GM20000 (cell line): ENCODE measurements at regions not wholly inside any gene's neighbourhood (a gene's known extent, or its start where the extent isn't known, plus 50 kb on each side); places are given as distances from the start of the nearest gene placed in this dataset.
"Not testable (repeated sequence)": the region's sequence is repeated elsewhere in the genome, so short reads cannot be mapped to it uniquely, and the experiment has no call there.

Experiments used
- DNase-seq: peaks from one replicate; pipeline ENCODE4 v3.0.0; 2012; ENCODE audit warnings: low spot score
- TF ChIP-seq, protein P1 (sequence below): IDR thresholded peaks from 2 replicates; pipeline ENCODE4 v1.5.1; 2012; ENCODE audit warnings: mild to moderate bottlenecking, control low read depth; ENCODE audit errors: extremely low read depth, missing control alignments

DNA sequence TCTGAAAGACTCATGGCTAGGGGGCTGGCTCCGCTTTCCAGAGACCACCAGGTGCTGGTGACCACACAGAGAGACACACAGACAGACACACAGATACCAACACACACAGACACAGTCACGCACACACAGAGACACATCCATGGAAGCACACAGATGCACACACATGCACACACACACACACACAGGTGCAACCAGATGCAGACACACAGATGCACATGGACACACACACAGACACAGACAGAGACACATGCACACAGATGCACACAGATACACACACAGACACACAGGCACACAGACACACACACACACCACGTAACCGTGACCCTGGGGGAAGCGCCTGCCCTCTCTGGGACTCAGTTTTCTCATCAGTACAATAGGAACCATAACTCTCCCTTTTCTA lies 132.2 kb downstream of the WNT7A start:
- DNase-seq, result no peak
- TF ChIP-seq, protein P1, sequence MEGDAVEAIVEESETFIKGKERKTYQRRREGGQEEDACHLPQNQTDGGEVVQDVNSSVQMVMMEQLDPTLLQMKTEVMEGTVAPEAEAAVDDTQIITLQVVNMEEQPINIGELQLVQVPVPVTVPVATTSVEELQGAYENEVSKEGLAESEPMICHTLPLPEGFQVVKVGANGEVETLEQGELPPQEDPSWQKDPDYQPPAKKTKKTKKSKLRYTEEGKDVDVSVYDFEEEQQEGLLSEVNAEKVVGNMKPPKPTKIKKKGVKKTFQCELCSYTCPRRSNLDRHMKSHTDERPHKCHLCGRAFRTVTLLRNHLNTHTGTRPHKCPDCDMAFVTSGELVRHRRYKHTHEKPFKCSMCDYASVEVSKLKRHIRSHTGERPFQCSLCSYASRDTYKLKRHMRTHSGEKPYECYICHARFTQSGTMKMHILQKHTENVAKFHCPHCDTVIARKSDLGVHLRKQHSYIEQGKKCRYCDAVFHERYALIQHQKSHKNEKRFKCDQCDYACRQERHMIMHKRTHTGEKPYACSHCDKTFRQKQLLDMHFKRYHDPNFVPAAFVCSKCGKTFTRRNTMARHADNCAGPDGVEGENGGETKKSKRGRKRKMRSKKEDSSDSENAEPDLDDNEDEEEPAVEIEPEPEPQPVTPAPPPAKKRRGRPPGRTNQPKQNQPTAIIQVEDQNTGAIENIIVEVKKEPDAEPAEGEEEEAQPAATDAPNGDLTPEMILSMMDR, result no peak

DNA sequence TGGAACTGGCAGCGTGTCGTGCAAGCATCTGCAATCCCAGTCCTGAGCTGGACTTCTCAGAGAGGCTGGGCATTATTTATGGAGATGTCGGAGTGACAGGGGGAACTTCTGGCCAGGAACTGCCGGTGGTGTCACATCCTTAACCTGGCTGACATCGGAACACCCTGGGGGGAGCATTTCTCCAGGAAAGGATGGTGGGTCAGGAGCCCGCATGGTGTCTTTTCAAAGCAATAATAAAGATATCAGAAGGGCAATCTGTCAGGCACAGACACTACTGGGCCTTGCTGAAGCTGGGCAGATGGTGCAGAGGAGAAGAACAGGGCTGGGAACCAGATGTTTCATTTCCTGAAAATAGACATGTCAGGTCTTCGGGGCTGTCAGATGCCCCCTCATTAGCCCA lies 133.5 kb downstream of the WNT7A start:
- TF ChIP-seq, protein P1, result no peak
- no peak for DNase-seq

DNA sequence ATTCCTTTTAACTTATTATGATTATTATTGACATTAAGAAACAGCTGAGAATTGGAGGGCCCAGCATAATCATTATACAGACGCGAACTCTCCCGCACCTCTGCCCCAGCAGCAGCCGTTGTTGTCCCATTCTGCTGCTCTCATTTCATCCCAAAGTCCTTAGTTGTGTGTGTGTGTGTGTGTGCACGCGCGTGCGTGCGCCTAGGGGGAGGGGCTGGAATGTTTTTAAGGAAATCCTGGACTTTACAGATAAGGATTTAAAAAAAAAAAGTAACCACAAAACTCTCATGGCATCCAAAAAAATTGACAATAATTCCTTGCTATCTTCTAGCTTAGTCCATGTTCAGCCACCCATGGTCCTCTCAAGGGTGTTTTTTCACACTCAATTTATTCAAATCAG lies 134.2 kb downstream of the WNT7A start:
- TF ChIP-seq, protein P1, result no peak

DNA sequence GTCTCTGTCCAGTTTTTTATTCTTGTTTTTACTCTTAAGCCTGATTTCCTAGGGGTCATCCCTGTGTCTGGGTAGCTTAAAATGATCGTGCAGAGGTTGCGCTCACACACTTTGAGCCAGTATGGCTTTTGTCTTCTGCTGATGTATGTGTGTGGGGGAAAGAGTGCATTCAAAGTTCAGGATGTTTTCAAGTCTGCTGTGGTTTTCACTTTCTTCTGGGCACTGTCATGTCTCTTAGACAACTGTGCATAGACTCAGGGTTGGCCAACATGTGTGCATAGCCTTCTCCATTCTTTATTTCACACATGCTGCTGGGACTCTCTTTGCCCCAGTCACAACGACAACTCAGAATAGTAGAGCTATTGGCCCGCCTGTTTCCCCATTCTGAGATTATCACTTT lies 139.1 kb downstream of the WNT7A start:
- DNase-seq, result no peak
- TF ChIP-seq, protein P1, result no peak

More for the DNA sequence above, 134.2 kb downstream of the WNT7A start:
- DNase-seq, result no peak

DNA sequence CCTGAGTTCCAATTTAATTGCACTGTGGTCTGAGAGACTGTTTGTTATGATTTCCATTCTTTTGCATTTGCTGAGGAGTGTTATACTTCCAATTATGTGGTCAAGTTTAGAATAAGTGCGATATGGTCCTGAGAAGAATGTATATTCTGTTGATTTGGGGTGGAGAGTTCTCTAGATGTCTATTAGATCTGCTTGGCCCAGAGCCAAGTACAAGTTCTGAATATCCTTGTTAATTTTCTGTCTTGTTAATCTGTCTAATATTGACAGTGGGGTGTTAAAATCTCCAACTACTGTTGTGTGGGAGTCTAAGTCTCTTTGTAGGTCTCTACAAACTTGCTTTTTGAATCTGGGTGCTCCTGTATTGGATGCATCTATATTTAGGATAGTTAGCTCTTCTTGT lies 146.1 kb downstream of the WNT7A start:
- not testable (repeated sequence) for DNase-seq

GRCh38 chr3:13728487-13728886 lies 151.4 kb downstream of the WNT7A start:
- TF ChIP-seq, protein P1, result no peak
- no peak for DNase-seq

DNA sequence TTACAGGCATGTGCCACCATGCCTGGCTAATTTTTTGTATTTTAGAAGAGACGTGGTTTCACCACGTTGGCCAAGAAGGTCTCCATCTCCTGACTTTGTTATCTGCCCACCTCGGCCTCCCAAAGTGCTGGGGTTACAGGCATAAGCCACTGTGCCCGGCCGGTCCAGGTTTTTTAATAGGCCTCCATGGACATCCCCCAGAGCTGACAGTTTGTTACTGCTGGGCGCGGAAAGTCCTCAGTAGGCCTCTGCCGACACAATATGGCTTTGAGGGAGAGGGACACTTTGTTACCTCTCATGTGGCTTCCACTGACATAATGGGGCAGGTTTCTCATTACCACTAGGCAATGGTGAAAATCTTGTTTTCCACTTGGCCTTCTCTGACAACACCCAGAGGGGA lies 152.0 kb downstream of the WNT7A start:
- no peak for DNase-seq
- TF ChIP-seq, protein P1, result no peak

DNA sequence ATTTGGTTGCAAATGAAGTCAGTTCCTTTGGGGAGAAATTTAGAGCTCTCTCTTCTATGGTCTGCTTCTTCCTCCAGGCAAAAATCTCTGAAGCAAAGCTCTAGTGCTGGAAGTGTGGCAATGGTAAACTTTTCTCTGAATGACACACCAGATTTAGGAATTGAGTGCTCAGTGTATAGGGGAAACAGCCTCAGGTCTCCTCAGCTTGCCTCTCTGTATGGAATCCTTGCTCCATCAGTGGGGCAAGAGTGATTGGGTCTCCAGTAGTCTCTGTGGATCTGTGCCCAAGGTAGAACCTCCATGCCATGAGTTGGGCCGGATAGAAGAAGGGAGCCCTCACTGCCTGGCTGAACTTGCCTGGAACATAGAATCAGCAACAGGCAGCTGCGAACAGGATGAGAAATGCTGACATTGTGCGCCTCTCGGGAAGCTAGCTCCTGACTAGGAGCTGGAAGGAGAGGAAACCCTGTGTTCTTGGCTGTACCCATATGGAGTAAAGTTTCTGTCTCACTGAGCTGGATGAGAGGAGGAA lies 156.1 kb downstream of the WNT7A start:
- TF ChIP-seq, protein P1, result no peak
- no peak for DNase-seq
